SK-N-SH treated with all-trans-retinoic acid at 6 μM for 48 hours (cell line): ENCODE measurements at regions not wholly inside any gene's neighbourhood (a gene's known extent, or its start where the extent isn't known, plus 50 kb on each side); places are given as distances from the start of the nearest gene placed in this dataset.

ENCODE experiments used
- ATAC-seq: fragments of 200-7000 bp; cut with Tn5 transposase; 3 replicates; pipeline ENCODE4 v1.9.1; 2020; ENCODE audit warnings: mild to moderate bottlenecking, moderate library complexity
- ARNTL ChIP-seq: fragments of 450-650 bp; formaldehyde crosslinking; IDR thresholded peaks from 2 replicates; pipeline ENCODE4 v1.5.0; 2020; ENCODE audit warnings: low read depth, mild to moderate bottlenecking, moderate library complexity, borderline replicate concordance
- BACH2 ChIP-seq: fragments of 250-450 bp; sonication (Bioruptor Pico); IDR thresholded peaks from 2 replicates; pipeline ENCODE4 v1.9.0; 2021; ENCODE audit warnings: mild to moderate bottlenecking, borderline replicate concordance
- CREB5 ChIP-seq: fragments of 250-450 bp; sonication (Bioruptor Pico); IDR thresholded peaks from 2 replicates; pipeline ENCODE4 v1.5.1; 2020; ENCODE audit warnings: low read depth, mild to moderate bottlenecking, moderate library complexity
- CSDC2 ChIP-seq: fragments of 250-450 bp; sonication (Bioruptor Pico); IDR thresholded peaks from 2 replicates; pipeline ENCODE4 v1.5.0; 2020; ENCODE audit warnings: mild to moderate bottlenecking, moderate library complexity
- CSRNP3 ChIP-seq: fragments of 250-450 bp; sonication (Bioruptor Pico); IDR thresholded peaks from 2 replicates; pipeline ENCODE4 v1.5.1; 2021; ENCODE audit warnings: mild to moderate bottlenecking, moderate library complexity
- ESRRG ChIP-seq: fragments of 250-450 bp; sonication (Bioruptor Pico); IDR thresholded peaks from 2 replicates; pipeline ENCODE4 v1.6.1; 2021; ENCODE audit warnings: mild to moderate bottlenecking
- GLIS3 ChIP-seq: fragments of 250-450 bp; sonication (Bioruptor Pico); IDR thresholded peaks from 2 replicates; pipeline ENCODE4 v1.5.0; 2020; ENCODE audit warnings: mild to moderate bottlenecking, moderate library complexity
- ISL1 ChIP-seq: fragments of 250-450 bp; sonication (Bioruptor Pico); IDR thresholded peaks from 2 replicates; pipeline ENCODE4 v2.1.2; 2022; ENCODE audit warnings: mild to moderate bottlenecking, moderate library complexity
- OSR1 ChIP-seq: fragments of 250-450 bp; sonication (Bioruptor Pico); IDR thresholded peaks from 2 replicates; pipeline ENCODE4 v1.8.0; 2022; ENCODE audit warnings: moderate library complexity, mild to moderate bottlenecking, inconsistent platforms
- PATZ1 ChIP-seq: fragments of 250-450 bp; sonication (Bioruptor Pico); IDR thresholded peaks from 2 replicates; pipeline ENCODE4 v1.8.0; 2020; ENCODE audit warnings: mild to moderate bottlenecking, moderate library complexity, borderline replicate concordance
- POU6F1 ChIP-seq: fragments of 250-450 bp; sonication (Bioruptor Pico); IDR thresholded peaks from 2 replicates; pipeline ENCODE4 v1.8.0; 2021; ENCODE audit warnings: low read depth, mild to moderate bottlenecking, moderate library complexity, borderline replicate concordance
- PPARA ChIP-seq: fragments of 250-450 bp; sonication (Bioruptor Pico); IDR thresholded peaks from 2 replicates; pipeline ENCODE4 v1.5.0; 2020; ENCODE audit warnings: mild to moderate bottlenecking, borderline replicate concordance
- RARB ChIP-seq: fragments of 250-450 bp; sonication (Bioruptor Pico); IDR thresholded peaks from 2 replicates; pipeline ENCODE4 v1.8.0; 2021; ENCODE audit warnings: mild to moderate bottlenecking, moderate library complexity
- SNAI2 ChIP-seq: fragments of 250-450 bp; sonication (Bioruptor Pico); IDR thresholded peaks from 2 replicates; pipeline ENCODE4 v1.5.0; 2020; ENCODE audit warnings: mild to moderate bottlenecking, moderate library complexity
- TCF4 ChIP-seq: fragments of 250-450 bp; sonication (Bioruptor Pico); IDR thresholded peaks from 2 replicates; pipeline ENCODE4 v1.8.0; 2021; ENCODE audit warnings: mild to moderate bottlenecking, moderate library complexity, borderline replicate concordance
- TOX ChIP-seq: fragments of 250-450 bp; sonication (Bioruptor Pico); IDR thresholded peaks from 2 replicates; pipeline ENCODE4 v1.8.0; 2021; ENCODE audit warnings: mild to moderate bottlenecking, moderate library complexity, borderline replicate concordance
- TSHZ2 ChIP-seq: fragments of 250-450 bp; sonication (Bioruptor Pico); IDR thresholded peaks from 2 replicates; pipeline ENCODE4 v1.5.0; 2020; ENCODE audit warnings: mild to moderate bottlenecking, moderate library complexity
- ZC3H10 ChIP-seq: fragments of 250-450 bp; sonication (Bioruptor Pico); IDR thresholded peaks from 2 replicates; pipeline ENCODE4 v1.5.1; 2021; ENCODE audit warnings: mild to moderate bottlenecking, moderate library complexity
- ZFP3 ChIP-seq: fragments of 250-450 bp; sonication (Bioruptor Pico); IDR thresholded peaks from 2 replicates; pipeline ENCODE4 v1.5.0; 2020; ENCODE audit warnings: mild to moderate bottlenecking, moderate library complexity
- ZNF565 ChIP-seq: fragments of 450-650 bp; formaldehyde crosslinking; conservative IDR thresholded peaks from 2 replicates; pipeline ENCODE4 v1.5.0; 2020; ENCODE audit warnings: low read depth, mild to moderate bottlenecking, moderate library complexity
- ZNF70 ChIP-seq: fragments of 450-650 bp; formaldehyde crosslinking; IDR thresholded peaks from 2 replicates; pipeline ENCODE4 v1.5.0; 2020; ENCODE audit warnings: mild to moderate bottlenecking, moderate library complexity
- ZNF8 ChIP-seq: fragments of 450-650 bp; formaldehyde crosslinking; IDR thresholded peaks from 2 replicates; pipeline ENCODE4 v1.5.0; 2020; ENCODE audit warnings: mild to moderate bottlenecking, moderate library complexity

GRCh38 chr9:108205276-108205675 lies 650.5 kb downstream of the ACTL7B start:
- no peak for TF ChIP-seq ZC3H10
- no peak for TF ChIP-seq ARNTL (CRISPR knock-in tag)
- no peak for TF ChIP-seq POU6F1 (CRISPR knock-in tag)
- no peak for TF ChIP-seq ZNF8 (CRISPR knock-in tag)
- no peak for TF ChIP-seq PPARA (CRISPR knock-in tag)
- TF ChIP-seq OSR1 (CRISPR knock-in tag): no peak
- TF ChIP-seq ZNF565 (CRISPR knock-in tag): no peak
- no peak for TF ChIP-seq ESRRG (CRISPR knock-in tag)
- TF ChIP-seq, all 23 proteins: peak for 0
- no peak for ATAC-seq

GRCh38 chr9:108197899-108198298 lies 657.9 kb downstream of the ACTL7B start:
- ATAC-seq: no peak
- TF ChIP-seq CSDC2 (no peak), ISL1 (no peak), OSR1 (CRISPR knock-in tag) (no peak), PATZ1 (CRISPR knock-in tag) (no peak), PPARA (CRISPR knock-in tag) (no peak), RARB (CRISPR knock-in tag) (no peak)

GRCh38 chr9:108197008-108197365 lies 658.8 kb downstream of the ACTL7B start:
- no peak for ATAC-seq
- TF ChIP-seq TOX (CRISPR knock-in tag) (no peak), CREB5 (no peak), PATZ1 (CRISPR knock-in tag) (no peak), SNAI2 (CRISPR knock-in tag) (no peak), TSHZ2 (CRISPR knock-in tag) (no peak), ESRRG (CRISPR knock-in tag) (no peak), CSRNP3 (CRISPR knock-in tag) (no peak), ZFP3 (no peak), GLIS3 (CRISPR knock-in tag) (no peak), PPARA (CRISPR knock-in tag) (no peak), ISL1 (no peak), ZNF70 (CRISPR knock-in tag) (no peak), POU6F1 (CRISPR knock-in tag) (no peak), BACH2 (CRISPR knock-in tag) (no peak), TCF4 (CRISPR knock-in tag) (no peak), ZNF8 (CRISPR knock-in tag) (no peak), RARB (CRISPR knock-in tag) (no peak), ZNF565 (CRISPR knock-in tag) (no peak)
- TF ChIP-seq, all 23 proteins: peak for 0
